ENCODE measurements at regions not wholly inside any gene's neighbourhood (a gene's known extent, or its start where the extent isn't known, plus 50 kb on each side); places are given as distances from the start of the nearest gene placed in this dataset.

DNA sequence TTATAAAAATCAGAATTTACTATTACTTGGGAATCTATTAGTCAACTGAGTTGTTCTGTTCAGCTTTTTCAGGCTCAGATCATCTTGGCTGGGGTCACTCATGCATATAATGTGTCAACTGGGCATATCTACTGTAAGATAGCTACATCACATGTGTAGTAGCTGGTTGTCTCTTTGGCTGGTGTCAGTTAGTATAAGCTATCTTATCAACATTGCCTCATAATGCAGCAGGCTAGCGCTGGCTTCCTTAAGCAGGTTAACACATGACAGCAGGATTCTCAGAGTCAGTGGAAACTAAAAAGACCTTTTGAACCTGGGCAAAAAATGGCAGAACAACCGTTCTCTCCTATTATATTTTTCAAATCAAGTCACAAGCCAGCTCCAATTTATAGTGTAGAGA lies 378.3 kb upstream of the PCDH10 start:
- Histone ChIP-seq H3K27me3 (ENCODE audit: insufficient read depth, low read length, poor library complexity) (no peaks in the 10 kb centered on the region), H3K4me2 (ENCODE audit: insufficient read depth, low read length) (no peak overlapping the region), H2AFZ (ENCODE audit: low read depth, low read length) (no peak overlapping the region), H3K4me1 (ENCODE audit: insufficient read depth, low read length) (no peaks in the 10 kb centered on the region), H4K20me1 (ENCODE audit: insufficient read depth, low read length) (no peaks in the 10 kb centered on the region), H3K36me3 (ENCODE audit: insufficient read depth, low read length) (no peaks in the 10 kb centered on the region), H3K79me2 (ENCODE audit: insufficient read depth, low read length) (no peaks in the 10 kb centered on the region), H3K4me3 (ENCODE audit: low read depth in 1 of 2, low read length in 2 of 2) (no peak overlapping the region), H3K9me3 (ENCODE audit: insufficient read depth, low read length, severe bottlenecking) (no peaks in the 10 kb centered on the region), H3K9ac (ENCODE audit: low read depth, low read length) (no peak overlapping the region), H3K27ac (ENCODE audit: low read length) (no peak overlapping the region)
- no peak for DNase-seq
- TF ChIP-seq, protein P1, sequence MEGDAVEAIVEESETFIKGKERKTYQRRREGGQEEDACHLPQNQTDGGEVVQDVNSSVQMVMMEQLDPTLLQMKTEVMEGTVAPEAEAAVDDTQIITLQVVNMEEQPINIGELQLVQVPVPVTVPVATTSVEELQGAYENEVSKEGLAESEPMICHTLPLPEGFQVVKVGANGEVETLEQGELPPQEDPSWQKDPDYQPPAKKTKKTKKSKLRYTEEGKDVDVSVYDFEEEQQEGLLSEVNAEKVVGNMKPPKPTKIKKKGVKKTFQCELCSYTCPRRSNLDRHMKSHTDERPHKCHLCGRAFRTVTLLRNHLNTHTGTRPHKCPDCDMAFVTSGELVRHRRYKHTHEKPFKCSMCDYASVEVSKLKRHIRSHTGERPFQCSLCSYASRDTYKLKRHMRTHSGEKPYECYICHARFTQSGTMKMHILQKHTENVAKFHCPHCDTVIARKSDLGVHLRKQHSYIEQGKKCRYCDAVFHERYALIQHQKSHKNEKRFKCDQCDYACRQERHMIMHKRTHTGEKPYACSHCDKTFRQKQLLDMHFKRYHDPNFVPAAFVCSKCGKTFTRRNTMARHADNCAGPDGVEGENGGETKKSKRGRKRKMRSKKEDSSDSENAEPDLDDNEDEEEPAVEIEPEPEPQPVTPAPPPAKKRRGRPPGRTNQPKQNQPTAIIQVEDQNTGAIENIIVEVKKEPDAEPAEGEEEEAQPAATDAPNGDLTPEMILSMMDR (IDR thresholded peaks at IDR 0.05; ENCODE audit: borderline replicate concordance, extremely low read depth, low read length, poor library complexity, severe bottlenecking) = no peak
- TF ChIP-seq EZH2 (IDR thresholded peaks at IDR 0.05; ENCODE audit: borderline replicate concordance, low read depth, low read length, severe bottlenecking) = no peak
- ATAC-seq (ENCODE audit: insufficient read depth, low read depth) = no peak

DNA sequence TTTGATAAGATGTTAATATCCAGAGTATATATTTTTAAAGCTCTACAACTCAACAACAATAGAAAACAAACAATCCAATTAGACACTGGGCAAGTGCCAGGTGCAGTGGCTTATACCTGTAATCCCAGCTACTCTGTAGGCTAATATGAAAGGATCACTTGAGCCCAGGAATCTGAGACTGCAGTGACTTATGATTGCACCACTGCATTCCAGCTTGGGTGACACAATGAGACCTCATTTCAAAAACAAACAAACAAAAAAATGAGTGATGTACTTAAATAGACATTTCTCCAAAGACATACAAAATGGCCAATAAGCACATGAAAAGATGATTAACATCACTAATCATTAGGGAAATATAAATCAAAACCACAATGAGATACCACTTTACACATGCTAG lies 356.8 kb upstream of the PCDH10 start:
- TF ChIP-seq, protein P1 (IDR thresholded peaks at IDR 0.05; ENCODE audit: borderline replicate concordance, extremely low read depth, low read length, poor library complexity, severe bottlenecking) = no peak
- TF ChIP-seq EZH2 (IDR thresholded peaks at IDR 0.05; ENCODE audit: borderline replicate concordance, low read depth, low read length, severe bottlenecking) = no peak
- no peaks in the 10 kb centered on the region for H3K9me3 ChIP-seq (ENCODE audit: insufficient read depth, low read length, severe bottlenecking)

DNA sequence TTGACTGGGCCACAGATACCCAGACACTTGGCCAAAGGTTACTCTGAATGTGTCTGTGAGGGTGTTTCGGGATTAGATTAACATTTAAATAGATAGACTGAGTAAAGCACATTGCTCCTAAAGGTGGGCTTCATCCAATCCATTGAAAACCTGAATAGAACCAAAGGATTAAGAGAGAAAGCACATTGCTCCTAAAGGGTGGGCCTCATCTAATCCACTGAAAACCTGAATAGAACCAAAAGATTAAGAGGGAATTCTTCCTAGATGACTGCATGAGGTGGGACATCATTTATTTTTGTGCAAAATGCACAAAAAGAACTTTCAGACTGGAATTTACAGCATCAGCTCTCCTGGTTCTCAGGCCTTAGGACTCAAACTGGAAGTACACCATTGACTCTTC lies 351.2 kb upstream of the PCDH10 start:
- no peak overlapping the region for H3K4me3 ChIP-seq (ENCODE audit: low read depth in 1 of 2, low read length in 2 of 2)
- no peak overlapping the region for H3K27ac ChIP-seq (ENCODE audit: low read length)
- no peaks in the 10 kb centered on the region for H3K4me1 ChIP-seq (ENCODE audit: insufficient read depth, low read length)
- ATAC-seq (ENCODE audit: insufficient read depth, low read depth) (no peak), DNase-seq (no peak)
- no peaks in the 10 kb centered on the region for H3K9me3 ChIP-seq (ENCODE audit: insufficient read depth, low read length, severe bottlenecking)
- no peaks in the 10 kb centered on the region for H3K27me3 ChIP-seq (ENCODE audit: insufficient read depth, low read length, poor library complexity)
- H4K20me1 ChIP-seq (ENCODE audit: insufficient read depth, low read length) = no peaks in the 10 kb centered on the region
- H3K9ac ChIP-seq (ENCODE audit: low read depth, low read length) = no peak overlapping the region
- TF ChIP-seq, protein P1 (IDR thresholded peaks at IDR 0.05; ENCODE audit: borderline replicate concordance, extremely low read depth, low read length, poor library complexity, severe bottlenecking) = no peak
- TF ChIP-seq EZH2 (IDR thresholded peaks at IDR 0.05; ENCODE audit: borderline replicate concordance, low read depth, low read length, severe bottlenecking) = no peak
- H2AFZ ChIP-seq (ENCODE audit: low read depth, low read length) = no peak overlapping the region
- H3K4me2 ChIP-seq (ENCODE audit: insufficient read depth, low read length) = no peak overlapping the region
- H3K79me2 ChIP-seq (ENCODE audit: insufficient read depth, low read length) = no peaks in the 10 kb centered on the region
- H3K36me3 ChIP-seq (ENCODE audit: insufficient read depth, low read length) = no peaks in the 10 kb centered on the region

More for the DNA sequence above, 356.8 kb upstream of the PCDH10 start:
- Histone ChIP-seq H3K27me3 (ENCODE audit: insufficient read depth, low read length, poor library complexity) (no peaks in the 10 kb centered on the region), H3K9ac (ENCODE audit: low read depth, low read length) (no peak overlapping the region), H3K36me3 (ENCODE audit: insufficient read depth, low read length) (no peaks in the 10 kb centered on the region), H4K20me1 (ENCODE audit: insufficient read depth, low read length) (no peaks in the 10 kb centered on the region), H3K4me3 (ENCODE audit: low read depth in 1 of 2, low read length in 2 of 2) (no peak overlapping the region), H3K4me1 (ENCODE audit: insufficient read depth, low read length) (no peaks in the 10 kb centered on the region), H2AFZ (ENCODE audit: low read depth, low read length) (no peak overlapping the region), H3K79me2 (ENCODE audit: insufficient read depth, low read length) (no peaks in the 10 kb centered on the region), H3K4me2 (ENCODE audit: insufficient read depth, low read length) (no peak overlapping the region), H3K27ac (ENCODE audit: low read length) (no peak overlapping the region)
- no peak for DNase-seq
- ATAC-seq (ENCODE audit: insufficient read depth, low read depth) = no peak
